ENCODE measurements at regions not wholly inside any gene's neighbourhood (a gene's known extent, or its start where the extent isn't known, plus 50 kb on each side); places are given as distances from the start of the nearest gene placed in this dataset.

DNA sequence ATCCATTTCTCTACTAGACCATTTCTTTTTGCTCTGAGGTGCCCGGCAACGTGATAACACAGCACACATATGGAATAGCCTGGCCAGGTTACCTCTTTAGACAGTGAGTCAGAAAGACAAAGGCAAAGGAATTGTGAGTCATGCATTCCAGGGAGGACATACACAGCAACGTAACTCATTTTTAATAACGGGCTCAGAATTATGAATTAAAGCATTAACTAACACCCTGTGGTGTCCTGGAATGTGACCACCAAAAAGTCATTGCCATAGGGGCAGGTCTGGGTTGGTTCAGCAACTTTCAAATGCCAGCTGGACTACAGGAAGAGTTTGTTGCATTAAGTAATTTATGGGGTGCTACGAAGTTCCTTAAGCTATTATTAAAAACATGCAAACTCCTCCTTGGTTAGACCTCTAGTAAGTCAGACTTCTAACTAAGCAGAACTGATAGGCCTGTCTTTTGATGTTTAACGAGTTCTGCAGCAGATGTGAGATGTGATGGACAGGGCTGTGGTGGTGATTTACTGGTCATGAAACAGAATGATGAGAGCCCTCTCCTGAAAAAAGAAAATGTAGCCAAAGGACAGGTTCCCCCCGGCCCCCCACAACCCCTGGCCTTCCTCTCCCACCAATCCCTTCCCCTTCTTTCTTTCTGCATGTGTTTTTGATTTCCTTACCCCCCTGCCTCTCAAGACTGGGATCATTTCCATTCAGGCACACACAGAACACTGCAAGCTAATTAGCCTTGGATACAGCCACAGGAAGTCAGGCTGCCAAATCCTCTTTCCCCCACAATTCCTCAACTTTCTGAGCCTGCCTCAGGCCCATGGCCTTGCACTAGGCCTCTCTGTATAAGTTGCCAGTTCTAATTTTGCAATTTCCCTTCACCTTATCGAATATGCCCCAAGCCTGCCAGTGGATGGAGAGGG lies 88.9 kb upstream of the HAO2 start:
- Histone ChIP-seq H3K9ac (ENCODE audit: low read length) (no peak overlapping the region), H3K4me2 (ENCODE audit: low read length) (peak overlapping the region; percentile 73), H4K20me1 (ENCODE audit: insufficient read depth) (no peaks in the 10 kb centered on the region), H3K4me1 (ENCODE audit: control insufficient read depth in 1 of 2, insufficient read depth in 2 of 2, low read length in 2 of 2) (peaks cover 10 to 20% of the 10 kb centered on the region in 2 experiments), H2AFZ (ENCODE audit: low read depth, low read length, poor library complexity, severe bottlenecking) (no peak overlapping the region), H3K27ac (ENCODE audit: low read depth, low read length) (no peak overlapping the region), H3K9me3 (ENCODE audit: control insufficient read depth in 1 of 2, insufficient read depth in 1 of 2, low read depth in 1 of 2, low read length in 2 of 2) (no peaks in the 10 kb centered on the region), H3K79me2 (ENCODE audit: insufficient read depth, low read length) (no peaks in the 10 kb centered on the region), H3K36me3 (ENCODE audit: control insufficient read depth in 1 of 2, insufficient read depth in 2 of 2, low read length in 2 of 2) (no peaks in the 10 kb centered on the region), H3K9me2 (ENCODE audit: insufficient read depth) (no peaks in the 10 kb centered on the region), H3K4me3 (replicated peaks in 1 of 2; ENCODE audit: low read depth in 1 of 2, low read length in 2 of 2) (peak overlapping the region in 1 of 2 experiments; percentile 28; a peak in 2 of 4 replicates), H3K27me3 (ENCODE audit: insufficient read depth, low read length) (peaks cover 11% of the 10 kb centered on the region; the same call in 1 of the 2 replicates)
- ChIA-PET CTCF (no interaction called here), RAD21 (ENCODE audit: low non-redundant PET in 1 of 2, low total read pairs in 2 of 2, uncharacterized antibody in 2 of 2, unreplicated experiment in 2 of 2) (no interaction called here), POLR2A (no interaction called here)
- intact Hi-C loops (cut with micrococcal nuclease) = loop anchor here (2.0 to 5.0 kb wide), 3 partner anchors 137 to 1202 kb away; partner anchors contain the start of gene WARS2
- TF ChIP-seq ZFX (IDR thresholded peaks at IDR 0.05) = 0 out of 2 replicates have a peak, but pooled peaks have one; percentile 12
- TF ChIP-seq CEBPB (IDR thresholded peaks at IDR 0.05; ENCODE audit: low read depth) = peak; percentile 55
- TF ChIP-seq JUND (IDR thresholded peaks at IDR 0.05) = peak; percentile 87
- TF ChIP-seq POLR2A (IDR thresholded peaks at IDR 0.05; ENCODE audit: borderline replicate concordance, extremely low read depth, insufficient read depth, insufficient read length) = no peak
- TF ChIP-seq MAX (IDR thresholded peaks at IDR 0.05) = peak; percentile 40; the same call in 1 of the 2 replicates
- TF ChIP-seq ELF1 (IDR thresholded peaks at IDR 0.05; ENCODE audit: borderline replicate concordance, low read depth) = no peak
- TF ChIP-seq CBX3 (IDR thresholded peaks at IDR 0.05; ENCODE audit: low read depth) = peak; percentile 59; the same call in 1 of the 2 replicates
- TF ChIP-seq SRF (IDR thresholded peaks at IDR 0.05; ENCODE audit: low read depth) = peak; percentile 59; the same call in 1 of the 2 replicates
- peak; percentile 64 for TF ChIP-seq TCF7L2 (IDR thresholded peaks at IDR 0.05; ENCODE audit: borderline replicate concordance, extremely low read depth, insufficient read depth, insufficient read length)
- TF ChIP-seq EZH2 (IDR thresholded peaks at IDR 0.05) = no peak
- peak; percentile 67 for TF ChIP-seq SP1 (IDR thresholded peaks at IDR 0.05; ENCODE audit: low read depth)
- TF ChIP-seq SIN3A (IDR thresholded peaks at IDR 0.05; ENCODE audit: low read depth) = peak; percentile 67
- TF ChIP-seq EZH2phosphoT487 (IDR thresholded peaks at IDR 0.05; ENCODE audit: borderline replicate concordance) = no peak
- peak; percentile 93 for TF ChIP-seq FOSL1 (IDR thresholded peaks at IDR 0.05; ENCODE audit: low read depth)
- TF ChIP-seq YY1 (IDR thresholded peaks at IDR 0.05; ENCODE audit: extremely low read depth, insufficient replicate concordance, low read depth, low read length) = no peak
- peak; percentile 34; the same call in 1 of the 2 replicates for TF ChIP-seq POLR2AphosphoS5 (IDR thresholded peaks at IDR 0.05; ENCODE audit: low read depth, low read length)
- TF ChIP-seq, protein P1, sequence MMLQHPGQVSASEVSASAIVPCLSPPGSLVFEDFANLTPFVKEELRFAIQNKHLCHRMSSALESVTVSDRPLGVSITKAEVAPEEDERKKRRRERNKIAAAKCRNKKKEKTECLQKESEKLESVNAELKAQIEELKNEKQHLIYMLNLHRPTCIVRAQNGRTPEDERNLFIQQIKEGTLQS (IDR thresholded peaks at IDR 0.05) = no peak
- TF ChIP-seq RAD21 (IDR thresholded peaks at IDR 0.05; ENCODE audit: low read depth) = no peak
- BruUV-seq (replicated peaks) = no TSS peak
- peak; percentile 94 for ATAC-seq
- peak; percentile 71 for DNase-seq (ENCODE audit: low read depth, low spot score)

Measured in HCT116 (cell line).